ENCODE measurements at regions not wholly inside any gene's neighbourhood (a gene's known extent, or its start where the extent isn't known, plus 50 kb on each side); places are given as distances from the start of the nearest gene placed in this dataset.

GRCh38 chr6:14652536-14652935 lies 535.0 kb downstream of the CD83 start:
- no peak for DNase-seq

- no peak for DNase-seq
These were observed 537.9 kb downstream of the CD83 start for GRCh38 chr6:14655201-14656061.

GRCh38 chr6:14656078-14656521 lies 538.5 kb downstream of the CD83 start:
- DNase-seq, result no peak

GRCh38 chr6:14656649-14657048 lies 539.1 kb downstream of the CD83 start:
- DNase-seq, result no peak

- DNase-seq, result no peak
These were observed 540.5 kb downstream of the CD83 start for GRCh38 chr6:14658030-14658429.

- DNase-seq, result no peak
These were observed 541.5 kb downstream of the CD83 start for GRCh38 chr6:14658886-14659561.

GRCh38 chr6:14659841-14660240 lies 542.3 kb downstream of the CD83 start:
- no peak for DNase-seq

GRCh38 chr6:14660806-14661579 lies 543.4 kb downstream of the CD83 start:
- DNase-seq, result no peak

- DNase-seq, result no peak
These were observed 544.1 kb downstream of the CD83 start for GRCh38 chr6:14661691-14662090.

- DNase-seq, result no peak
These were observed 546.6 kb downstream of the CD83 start for GRCh38 chr6:14664112-14664601.

GRCh38 chr6:14664621-14665315 lies 547.2 kb downstream of the CD83 start:
- DNase-seq, result no peak

- DNase-seq, result no peak
These were observed 548.5 kb downstream of the CD83 start for GRCh38 chr6:14665827-14666724.

GRCh38 chr6:14670806-14671205 lies 553.2 kb downstream of the CD83 start:
- no peak for DNase-seq

GRCh38 chr6:14671261-14671681 lies 553.7 kb downstream of the CD83 start:
- DNase-seq, result no peak

- DNase-seq, result no peak
These were observed 554.4 kb downstream of the CD83 start for GRCh38 chr6:14671937-14672336.

GRCh38 chr6:14673201-14673600 lies 555.6 kb downstream of the CD83 start:
- no peak for DNase-seq

- no peak for DNase-seq
These were observed 556.9 kb downstream of the CD83 start for GRCh38 chr6:14674458-14674857.

GRCh38 chr6:14674867-14675648 lies 557.5 kb downstream of the CD83 start:
- no peak for DNase-seq

- DNase-seq, result no peak
These were observed 558.5 kb downstream of the CD83 start for GRCh38 chr6:14676064-14676463.

GRCh38 chr6:14676977-14677781 lies 559.6 kb downstream of the CD83 start:
- no peak for DNase-seq
